Inflammatory macrophage treated with lipopolysaccharide for 1 hour (primary cell): ENCODE measurements at regions not wholly inside any gene's neighbourhood (a gene's known extent, or its start where the extent isn't known, plus 50 kb on each side); places are given as distances from the start of the nearest gene placed in this dataset.

Experiments
- DNase-seq, 2 donors: peaks; one replicate each; pipeline ENCODE4 v3.0.0-alpha.2; 2020 to 2022

DNA sequence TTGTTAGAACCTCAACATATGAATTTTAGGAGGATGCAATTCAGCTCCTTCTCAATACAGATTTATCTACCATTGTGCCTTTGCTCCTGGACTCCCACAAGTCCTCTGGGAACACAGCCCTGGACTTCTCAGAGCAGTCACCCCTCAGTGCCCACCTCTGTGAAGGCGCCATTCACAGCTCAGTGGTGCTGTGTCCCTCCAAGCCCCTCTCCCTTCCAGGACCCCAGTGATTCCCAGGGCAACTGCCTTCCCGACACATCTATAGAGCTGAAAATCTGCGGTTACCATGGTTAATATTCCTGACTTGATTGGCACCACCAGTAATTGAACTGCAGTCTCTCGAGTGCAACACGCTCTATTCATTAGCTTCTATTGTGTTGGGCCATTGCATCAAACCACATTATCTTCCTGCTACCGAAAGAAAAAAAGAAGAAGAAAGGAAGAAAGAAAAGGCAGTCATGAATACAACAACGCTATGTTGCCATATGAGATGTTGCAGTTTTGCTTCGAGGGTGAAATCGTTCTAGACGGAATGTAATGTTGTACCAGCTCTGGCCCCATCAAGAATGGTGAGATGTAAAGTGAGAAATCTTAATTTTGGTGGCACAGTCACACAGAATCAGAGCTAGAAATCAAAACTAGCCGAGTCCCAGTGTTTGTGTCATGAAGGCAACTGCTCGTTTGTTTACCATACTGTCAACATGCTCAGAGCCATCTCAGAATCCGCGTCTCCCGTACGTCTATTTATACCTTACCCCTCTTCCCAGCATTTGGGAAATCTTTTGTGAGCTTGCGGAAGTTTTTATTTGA lies 524.0 kb upstream of the ID2 start:
- DNase-seq, result no peak

DNA sequence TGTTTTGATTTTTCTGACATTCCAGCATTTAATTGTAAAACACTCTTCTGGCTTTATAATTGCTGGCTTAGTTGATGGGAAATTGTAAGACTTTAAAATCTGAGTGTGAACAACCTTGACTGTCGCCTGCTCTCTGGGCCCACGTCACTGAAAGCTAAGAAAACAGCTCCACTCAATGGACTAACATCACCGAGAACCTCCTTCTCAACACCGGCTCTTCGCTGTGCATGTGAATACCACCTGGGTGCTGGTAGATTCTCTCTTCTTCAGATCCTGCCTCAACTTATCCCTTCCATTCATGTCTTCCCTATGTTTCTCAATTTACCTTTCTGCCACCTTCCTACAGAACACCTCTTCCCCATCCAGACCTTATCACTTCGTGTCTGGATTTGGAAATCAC lies 523.1 kb upstream of the ID2 start:
- no peak for DNase-seq

GRCh38 chr2:8159211-8159965 lies 522.5 kb upstream of the ID2 start:
- DNase-seq, result no peak

- no peak for DNase-seq
Measured at GRCh38 chr2:8159966-8160603, 521.8 kb upstream of the ID2 start.

GRCh38 chr2:8160959-8161358 lies 520.9 kb upstream of the ID2 start:
- no peak for DNase-seq

DNA sequence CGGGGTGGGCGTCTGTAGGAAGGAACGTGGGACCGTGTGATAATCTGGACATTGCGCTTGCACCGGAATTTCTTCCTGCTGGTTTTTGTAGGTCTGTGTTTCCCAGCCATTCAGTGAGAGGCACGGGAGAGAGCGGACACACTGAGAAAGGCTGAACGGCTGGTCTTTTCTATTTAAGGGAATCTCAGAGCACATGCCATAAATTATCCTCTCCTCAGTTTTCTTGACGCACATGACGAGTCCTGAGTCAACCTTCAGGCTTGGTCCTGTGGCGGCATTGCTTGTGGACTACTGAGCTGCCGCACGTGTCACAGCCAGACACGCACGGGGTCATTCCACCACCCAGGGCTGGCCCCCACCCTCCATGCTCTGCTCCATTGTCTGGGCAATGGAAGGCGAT lies 519.3 kb upstream of the ID2 start:
- DNase-seq, result no peak

- DNase-seq, result no peak
Measured at GRCh38 chr2:8165550-8165949, 516.3 kb upstream of the ID2 start.

DNA sequence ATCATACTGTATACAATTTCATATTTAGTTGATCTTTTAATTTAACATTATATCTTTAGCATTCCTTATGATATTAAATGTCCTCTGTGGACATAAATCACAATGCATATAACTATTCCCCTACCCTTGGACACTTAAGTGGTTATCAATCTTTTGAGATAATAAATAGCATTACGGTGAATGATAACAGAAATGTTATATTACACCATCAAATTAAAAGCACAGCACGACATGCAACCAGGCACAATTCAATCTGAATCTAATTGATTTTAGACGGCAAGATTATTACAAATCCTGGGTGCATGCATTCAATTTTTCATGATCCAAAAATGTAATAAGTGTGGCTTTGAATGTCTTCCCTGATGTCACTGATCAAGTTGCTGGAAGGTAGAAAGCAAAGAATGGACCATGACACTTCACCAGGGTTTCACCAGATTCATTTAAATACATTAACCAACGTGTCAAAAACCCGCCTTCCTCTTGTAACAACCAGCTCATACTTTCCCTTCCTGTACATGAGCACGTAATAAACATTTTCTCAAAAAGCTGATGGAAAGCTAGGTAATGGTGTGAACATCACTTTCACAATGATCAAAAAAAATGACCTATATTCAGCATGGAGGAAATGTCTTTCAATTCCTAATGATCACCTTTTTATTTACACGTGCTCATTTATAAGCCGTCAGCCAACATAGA lies 513.7 kb upstream of the ID2 start:
- no peak for DNase-seq

GRCh38 chr2:8168876-8169424 lies 512.9 kb upstream of the ID2 start:
- DNase-seq, result no peak

- no peak for DNase-seq
Measured at GRCh38 chr2:8169443-8169842, 512.4 kb upstream of the ID2 start.

GRCh38 chr2:8170552-8171327 lies 511.1 kb upstream of the ID2 start:
- DNase-seq, result no peak

DNA sequence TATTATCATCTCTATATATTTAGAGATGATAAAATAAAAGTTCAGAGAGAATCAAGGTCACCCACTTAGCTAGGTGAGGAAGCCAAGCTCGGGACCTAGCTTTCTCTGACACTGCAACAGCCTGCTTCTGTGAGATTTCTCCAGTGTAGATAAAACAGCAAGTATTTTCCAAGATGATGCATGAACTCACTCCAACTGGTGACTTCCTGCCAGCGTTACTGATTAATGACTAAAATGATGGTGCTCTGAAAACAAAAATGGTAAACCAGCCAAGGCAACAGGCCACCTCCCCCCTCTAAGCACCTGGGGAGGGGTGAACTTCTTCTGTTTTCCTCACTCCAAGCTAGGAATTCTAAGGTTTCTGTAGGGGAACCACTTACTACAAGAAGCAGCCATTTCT lies 510.2 kb upstream of the ID2 start:
- DNase-seq, result no peak

GRCh38 chr2:8172661-8173060 lies 509.2 kb upstream of the ID2 start:
- no peak for DNase-seq

GRCh38 chr2:8174641-8175257 lies 507.1 kb upstream of the ID2 start:
- peak; percentile 41 to 86 for DNase-seq

GRCh38 chr2:8176887-8177286 lies 505.0 kb upstream of the ID2 start:
- DNase-seq, result peak; percentile 78 to 80

GRCh38 chr2:8177566-8177965 lies 504.3 kb upstream of the ID2 start:
- DNase-seq, result peak; percentile 71 to 76

- peak; percentile 68 to 70 for DNase-seq
Measured at GRCh38 chr2:8178911-8179310, 502.9 kb upstream of the ID2 start.

- DNase-seq, result no peak
Measured at GRCh38 chr2:8189316-8189715, 492.5 kb upstream of the ID2 start.

DNA sequence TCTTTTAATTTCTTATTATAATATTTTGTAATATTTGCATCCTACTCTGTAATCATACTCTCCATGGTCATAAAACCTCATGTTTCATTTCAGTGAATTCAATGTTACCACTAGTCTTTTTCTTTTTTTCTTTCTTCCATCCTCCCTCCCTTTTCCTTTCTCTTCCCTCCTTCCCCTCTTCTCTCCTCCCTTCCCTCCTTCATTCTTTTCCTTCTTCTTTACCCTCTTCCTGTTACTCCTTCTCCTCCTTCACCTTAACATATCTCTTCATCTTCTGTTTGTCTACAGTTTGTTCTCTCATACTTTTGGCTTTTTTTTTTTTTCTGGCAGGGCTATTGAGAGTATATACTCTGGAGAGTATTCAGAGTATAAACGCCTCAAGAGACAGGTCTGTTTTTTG lies 491.6 kb upstream of the ID2 start:
- DNase-seq, result no peak

DNA sequence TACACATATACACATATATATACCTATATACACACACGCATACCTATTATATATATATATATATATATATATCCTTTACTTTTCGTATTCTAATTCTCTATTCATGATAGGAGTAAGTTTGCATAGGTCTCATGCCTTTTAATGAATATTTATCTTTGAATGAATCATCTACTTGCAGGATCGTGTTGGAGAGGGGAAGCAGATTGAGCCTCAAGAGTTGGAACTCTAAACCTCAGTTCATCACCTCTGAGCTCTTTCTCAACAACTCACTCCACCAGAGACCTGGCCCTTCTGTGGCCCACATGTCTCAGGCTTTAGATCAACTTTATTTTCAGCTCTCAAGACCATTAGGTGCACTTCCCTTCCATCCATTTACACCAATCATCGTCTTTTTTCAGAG lies 490.4 kb upstream of the ID2 start:
- DNase-seq, result no peak

GRCh38 chr2:8193146-8193545 lies 488.7 kb upstream of the ID2 start:
- no peak for DNase-seq
